SU-DHL-6 (cell line): ENCODE measurements at regions not wholly inside any gene's neighbourhood (a gene's known extent, or its start where the extent isn't known, plus 50 kb on each side); places are given as distances from the start of the nearest gene placed in this dataset.

Experiments
- H2AFZ ChIP-seq: fragments of 200-600 bp; sonication (generic); 2 replicates; pipeline ENCODE4 v1.6.1; 2014; ENCODE audit warnings: low read depth, mild to moderate bottlenecking, moderate library complexity, mixed read lengths, antibody characterized with exemption, low read length; ENCODE audit not compliant: severe bottlenecking
- H3F3A ChIP-seq: fragments of 200-600 bp; shearing (Covaris generic); 2 replicates; pipeline ENCODE4 v1.6.0; 2016; ENCODE audit warnings: antibody characterized with exemption, mild to moderate bottlenecking; ENCODE audit not compliant: insufficient read depth
- H3K27ac ChIP-seq: fragments of 200-600 bp; sonication (generic); 2 replicates; pipeline ENCODE4 v1.5.1; 2016; ENCODE audit warnings: low read depth, mild to moderate bottlenecking, low read length, moderate library complexity, mixed read lengths
- H3K27me3 ChIP-seq: fragments of 200-600 bp; sonication (generic), shearing (Covaris generic); 2 replicates; pipeline ENCODE4 v1.6.0; 2014; ENCODE audit warnings: mild to moderate bottlenecking, low read length
- H3K36me3 ChIP-seq: fragments of 200-600 bp; sonication (generic); 2 replicates; pipeline ENCODE4 v1.6.1; 2014; ENCODE audit warnings: mild to moderate bottlenecking, low read length, mixed read lengths
- H3K4me2 ChIP-seq: fragments of 300-600, 200-600 bp; shearing (Covaris generic), sonication (generic); 2 replicates; pipeline ENCODE4 v1.6.0; 2014; ENCODE audit warnings: low read length, low read depth, mild to moderate bottlenecking; ENCODE audit not compliant: poor library complexity, severe bottlenecking
- H3K4me3 ChIP-seq: fragments of 200-600 bp; sonication (generic); 2 replicates; pipeline ENCODE4 v1.5.1; 2014; ENCODE audit warnings: antibody characterized with exemption, low read length, mild to moderate bottlenecking, mixed read lengths; ENCODE audit not compliant: insufficient read depth, poor library complexity, severe bottlenecking
- H3K79me2 ChIP-seq: fragments of 200-600 bp; sonication (generic); 2 replicates; pipeline ENCODE4 v1.6.1; 2014; ENCODE audit warnings: mild to moderate bottlenecking, low read length, moderate library complexity; ENCODE audit not compliant: insufficient read depth
- H3K9ac ChIP-seq: fragments of 200-600 bp; sonication (generic); 2 replicates; pipeline ENCODE4 v1.7.0; 2014; ENCODE audit warnings: mild to moderate bottlenecking, low read length
- H3K9me2 ChIP-seq: fragments of 200-600 bp; sonication (generic); replicated peaks from 2 replicates; pipeline ENCODE4 v1.6.1; 2014; ENCODE audit warnings: low read length; ENCODE audit not compliant: insufficient read depth
- H3K9me3 ChIP-seq: fragments of 200-600 bp; sonication (generic); 2 replicates; pipeline ENCODE4 v1.6.1; 2014; ENCODE audit warnings: low read length, mixed read lengths; ENCODE audit not compliant: insufficient read depth
- H4K20me1 ChIP-seq: fragments of 200-600 bp; sonication (generic); 2 replicates; pipeline ENCODE4 v1.6.1; 2014; ENCODE audit warnings: low read depth, mild to moderate bottlenecking, antibody characterized with exemption, low read length, moderate library complexity, mixed read lengths
- EZH2phosphoT487 ChIP-seq: fragments of 200-600 bp; sonication (generic), shearing (Covaris generic); conservative IDR thresholded peaks from 2 replicates; pipeline ENCODE4 v1.6.1; 2018; ENCODE audit warnings: mild to moderate bottlenecking, antibody characterized with exemption, low read length, moderate library complexity, mixed read lengths
- TF ChIP-seq, protein P1 (sequence below): fragments of 200-600 bp; sonication (generic); IDR thresholded peaks from one replicate; pipeline ENCODE4 v1.5.1; 2017; ENCODE audit warnings: antibody characterized with exemption, mild to moderate bottlenecking, low read length, moderate library complexity; ENCODE audit not compliant: insufficient read depth, poor library complexity, severe bottlenecking

DNA sequence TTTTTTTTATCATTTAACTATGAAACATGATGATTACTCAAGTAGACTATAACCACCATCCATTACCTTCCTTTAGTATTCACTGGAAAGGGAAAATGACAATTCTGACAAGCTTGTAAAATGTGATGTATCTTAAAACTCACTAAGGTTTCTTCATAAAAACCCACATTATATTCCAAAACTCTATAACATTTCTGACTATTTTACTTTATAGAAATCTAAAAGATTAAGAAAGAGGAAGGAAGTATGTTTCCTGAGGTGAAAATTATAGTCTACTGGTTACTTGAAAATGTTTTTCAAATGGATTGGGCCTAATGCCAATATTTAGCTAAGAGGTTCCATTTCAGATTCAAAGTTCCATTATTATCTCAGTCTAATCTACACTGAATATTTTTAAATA lies 1982.2 kb upstream of the C9orf72 start:
- Histone ChIP-seq H3F3A (no peaks in the 10 kb centered on the region), H3K9me3 (peaks cover 4% of the 10 kb centered on the region; the same call in 1 of the 2 replicates), H3K4me2 (no peak overlapping the region), H3K27me3 (no peaks in the 10 kb centered on the region), H2AFZ (no peak overlapping the region), H4K20me1 (no peaks in the 10 kb centered on the region), H3K36me3 (no peaks in the 10 kb centered on the region), H3K9me2 (no peaks in the 10 kb centered on the region), H3K4me3 (no peak overlapping the region), H3K9ac (no peak overlapping the region), H3K27ac (no peak overlapping the region), H3K79me2 (no peaks in the 10 kb centered on the region)
- TF ChIP-seq, protein P1, sequence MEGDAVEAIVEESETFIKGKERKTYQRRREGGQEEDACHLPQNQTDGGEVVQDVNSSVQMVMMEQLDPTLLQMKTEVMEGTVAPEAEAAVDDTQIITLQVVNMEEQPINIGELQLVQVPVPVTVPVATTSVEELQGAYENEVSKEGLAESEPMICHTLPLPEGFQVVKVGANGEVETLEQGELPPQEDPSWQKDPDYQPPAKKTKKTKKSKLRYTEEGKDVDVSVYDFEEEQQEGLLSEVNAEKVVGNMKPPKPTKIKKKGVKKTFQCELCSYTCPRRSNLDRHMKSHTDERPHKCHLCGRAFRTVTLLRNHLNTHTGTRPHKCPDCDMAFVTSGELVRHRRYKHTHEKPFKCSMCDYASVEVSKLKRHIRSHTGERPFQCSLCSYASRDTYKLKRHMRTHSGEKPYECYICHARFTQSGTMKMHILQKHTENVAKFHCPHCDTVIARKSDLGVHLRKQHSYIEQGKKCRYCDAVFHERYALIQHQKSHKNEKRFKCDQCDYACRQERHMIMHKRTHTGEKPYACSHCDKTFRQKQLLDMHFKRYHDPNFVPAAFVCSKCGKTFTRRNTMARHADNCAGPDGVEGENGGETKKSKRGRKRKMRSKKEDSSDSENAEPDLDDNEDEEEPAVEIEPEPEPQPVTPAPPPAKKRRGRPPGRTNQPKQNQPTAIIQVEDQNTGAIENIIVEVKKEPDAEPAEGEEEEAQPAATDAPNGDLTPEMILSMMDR, result no peak
- no peak for TF ChIP-seq EZH2phosphoT487

DNA sequence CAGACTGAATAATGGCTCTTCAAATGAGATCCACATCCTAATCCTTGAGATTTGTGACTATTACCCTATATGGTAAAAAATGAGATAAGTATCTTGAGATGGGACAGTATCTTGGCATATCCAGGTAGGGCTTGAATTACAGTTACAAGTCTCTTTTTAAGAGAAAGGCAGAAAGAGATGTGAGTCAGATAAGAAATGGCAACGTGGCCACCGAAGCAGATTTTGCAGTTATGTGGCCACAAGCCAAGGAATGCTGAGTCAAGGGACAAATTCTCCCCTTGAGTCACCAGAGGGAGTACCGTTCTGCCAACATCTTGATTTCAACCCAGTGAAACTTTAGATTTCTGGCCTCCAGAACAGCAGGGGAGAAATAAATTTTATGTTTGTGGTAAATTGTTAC lies 1983.0 kb upstream of the C9orf72 start:
- Histone ChIP-seq H3F3A (no peaks in the 10 kb centered on the region), H3K79me2 (no peaks in the 10 kb centered on the region), H4K20me1 (no peaks in the 10 kb centered on the region), H3K9me3 (peaks cover 4% of the 10 kb centered on the region; the same call in 1 of the 2 replicates), H3K27ac (no peak overlapping the region), H3K36me3 (no peaks in the 10 kb centered on the region), H3K9me2 (no peaks in the 10 kb centered on the region), H3K9ac (no peak overlapping the region), H3K4me3 (no peak overlapping the region), H2AFZ (no peak overlapping the region), H3K4me2 (no peak overlapping the region), H3K27me3 (no peaks in the 10 kb centered on the region)
- no peak for TF ChIP-seq EZH2phosphoT487
- TF ChIP-seq, protein P1, result no peak

DNA sequence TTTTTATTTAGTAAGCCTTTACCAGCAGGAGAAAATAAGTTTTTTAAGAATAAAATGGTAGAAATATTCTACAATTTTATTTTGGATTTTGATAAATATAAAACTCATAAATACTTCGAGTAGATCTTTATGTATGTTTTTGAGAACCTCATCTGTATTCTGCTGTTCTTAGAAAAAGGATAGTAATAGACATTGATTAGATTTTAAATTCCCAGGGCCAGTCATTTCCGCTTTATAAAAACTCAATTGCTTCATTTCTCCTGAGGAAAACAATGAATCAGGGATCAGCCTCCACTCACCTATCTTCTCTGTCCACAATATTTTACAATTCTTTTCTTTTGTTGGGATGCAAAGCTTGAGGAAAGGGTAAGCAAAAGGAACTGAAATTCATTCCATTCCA lies 1983.5 kb upstream of the C9orf72 start:
- TF ChIP-seq EZH2phosphoT487, result no peak
- TF ChIP-seq, protein P1, result no peak
- H3K9me3 ChIP-seq, result peaks cover 4% of the 10 kb centered on the region; the same call in 1 of the 2 replicates

DNA sequence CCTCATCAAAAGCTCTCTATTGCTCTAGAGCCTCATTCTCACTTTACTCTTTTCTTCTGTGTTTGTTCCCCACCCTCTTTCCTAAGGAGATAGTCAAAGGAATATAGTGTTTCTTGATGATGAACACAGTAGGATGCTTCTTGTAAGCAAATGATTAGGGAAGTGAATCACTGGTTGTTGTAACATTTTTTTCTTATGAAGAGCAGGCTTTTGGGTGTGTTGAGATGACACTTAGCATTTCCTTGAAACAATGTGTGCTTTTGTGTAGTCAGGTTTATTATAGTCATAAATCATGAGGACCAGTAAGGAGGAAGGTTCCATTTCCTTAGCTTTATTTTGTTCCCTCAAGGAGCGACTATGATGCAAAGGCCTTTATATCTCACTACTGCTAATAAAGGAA lies 1991.3 kb upstream of the C9orf72 start:
- no peak overlapping the region for H3K27ac ChIP-seq
- no peak overlapping the region for H3K4me2 ChIP-seq

More for the DNA sequence above, 1983.5 kb upstream of the C9orf72 start:
- Histone ChIP-seq H2AFZ (no peak overlapping the region), H3K4me3 (no peak overlapping the region), H3K79me2 (no peaks in the 10 kb centered on the region), H3K4me2 (no peak overlapping the region), H3K36me3 (no peaks in the 10 kb centered on the region), H3K27me3 (no peaks in the 10 kb centered on the region), H3F3A (no peaks in the 10 kb centered on the region), H3K27ac (no peak overlapping the region), H3K9me2 (no peaks in the 10 kb centered on the region), H4K20me1 (no peaks in the 10 kb centered on the region), H3K9ac (no peak overlapping the region)

More for the DNA sequence above, 1991.3 kb upstream of the C9orf72 start:
- Histone ChIP-seq H3K9me3 (no peaks in the 10 kb centered on the region), H3K79me2 (no peaks in the 10 kb centered on the region), H2AFZ (no peak overlapping the region), H3K9me2 (no peaks in the 10 kb centered on the region), H4K20me1 (no peaks in the 10 kb centered on the region), H3K4me3 (no peak overlapping the region), H3K27me3 (no peaks in the 10 kb centered on the region), H3K9ac (no peak overlapping the region), H3K36me3 (no peaks in the 10 kb centered on the region), H3F3A (no peaks in the 10 kb centered on the region)
- TF ChIP-seq, protein P1, result no peak
- no peak for TF ChIP-seq EZH2phosphoT487
